Heart left ventricle (tissue), 16 donors: ENCODE measurements at regions not wholly inside any gene's neighbourhood (a gene's known extent, or its start where the extent isn't known, plus 50 kb on each side); places are given as distances from the start of the nearest gene placed in this dataset.

Experiments
- ATAC-seq, 4 donors: fragments of 200-7000 bp; cut with Tn5 transposase; one replicate each; pipeline ENCODE4 v1.9.1; 2020 to 2022; ENCODE audit warnings: moderate library complexity in 4 of 4, mild to moderate bottlenecking in 3 of 4, moderate number of reproducible peaks in 1 of 4
- DNase-seq, 5 donors: peaks; one replicate each; pipeline ENCODE4 v3.0.0-alpha.2; 2020
- H3K27ac ChIP-seq, 12 donors: fragments of 200-600 bp; sonication (generic) in 4 of 12; one replicate each; pipeline versions ENCODE4 v1.5.0 to v1.8.0; 2016 to 2022; ENCODE audit warnings: mild to moderate bottlenecking in 2 of 12
- H3K27me3 ChIP-seq, 9 donors: fragments of 200-600 bp; sonication (generic) in 2 of 9; one replicate each; pipeline versions ENCODE4 v1.5.1 to v1.8.0; 2016 to 2022; ENCODE audit warnings: mild to moderate bottlenecking in 3 of 9
- H3K36me3 ChIP-seq, 9 donors: fragments of 200-600 bp; sonication (generic) in 2 of 9; one replicate each; pipeline versions ENCODE4 v1.5.0 to v1.8.0; 2018 to 2022; ENCODE audit warnings: mild to moderate bottlenecking in 2 of 9
- H3K4me1 ChIP-seq, 12 donors: fragments of 200-600 bp; sonication (generic) in 4 of 12; one replicate each; pipeline versions ENCODE4 v1.5.0 to v1.8.0; 2016 to 2022; ENCODE audit warnings: mild to moderate bottlenecking in 3 of 12
- H3K4me3 ChIP-seq, 12 donors: fragments of 200-600 bp; sonication (generic) in 4 of 12; one replicate each; pipeline versions ENCODE4 v1.5.0 to v1.8.0; 2017 to 2022; ENCODE audit warnings: mild to moderate bottlenecking in 9 of 12, moderate library complexity in 4 of 12
- H3K9me3 ChIP-seq, 12 donors: fragments of 200-600 bp; sonication (generic) in 4 of 12; one replicate each; pipeline versions ENCODE4 v1.5.0 to v1.8.0; 2016 to 2022; ENCODE audit warnings: mild to moderate bottlenecking in 1 of 12
- POLR2A ChIP-seq, 2 donors: fragments of 450-650 bp; IDR thresholded peaks; one replicate each; pipeline ENCODE4 v1.6.1; 2017; ENCODE audit warnings: antibody characterized with exemption in 2 of 2, mild to moderate bottlenecking in 2 of 2, moderate library complexity in 2 of 2
- WGBS, 4 donors: extraction: QIAGEN DNeasy Blood & Tissue Kit in 2 of 4; methylation state at CpG; one replicate each; pipeline versions ENCODE4 v1.1.5 to v1.1.7; 2013 to 2018; 5-methylcytosine and 5-hydroxymethylcytosine counted together
- intact Hi-C, 10 donors: fragments of 100-400 bp; cut with DNase I; formaldehyde crosslinking; loops; one replicate each; pipeline versions ENCODE4 v1.11.1 to v1.14.2; 2022
- TF ChIP-seq, protein P1 (sequence below), 12 donors: fragments of 200-600 bp; sonication (generic) in 4 of 12; IDR thresholded peaks; one replicate each; pipeline versions ENCODE4 v1.5.0 to v1.8.0; 2018 to 2022; ENCODE audit warnings: antibody characterized with exemption in 12 of 12, mild to moderate bottlenecking in 5 of 12
- donor health status: ischemic (EF 13 %, LVEDD 7.1; RV severe dilation, severe dysfunction).
- donor health status: healthy with polysubstance abuse.
- donor health status: DM: no; HTN: yes; CAD: no.
- donor health status: DM: no; HTN: no; CAD: no.
- donor health status: ischemic (EF 25% LVEDD 6.9; RV normal size, moderate dysfunction).
- donor health status: ischemic (EF 25% LVEDD 5.7; RV mildly dilated, moderate dysfunction).
- donor health status: healthy.
- donor health status: DM: yes; HTN: yes; CAD: no.
- donor health status: ischemic (EF 35%, LVEDD 5.7; RV mildly dilated, moderate dysfunction).
- donor health status: nonischemic (EF 11% LVEDD 7.7; RV severe dilation, severe dysfunction).
- donor health status: DM: yes; HTN: yes; CAD: no.
- donor health status: PGD.
- donor health status: ischemic (EF 29% LVEDD 5.4; RV normal size, mild dysfunction).
- donor health status: nonischemic (EF 23%, LVEDD 6.1; RV moderate dilation, normal function).

DNA sequence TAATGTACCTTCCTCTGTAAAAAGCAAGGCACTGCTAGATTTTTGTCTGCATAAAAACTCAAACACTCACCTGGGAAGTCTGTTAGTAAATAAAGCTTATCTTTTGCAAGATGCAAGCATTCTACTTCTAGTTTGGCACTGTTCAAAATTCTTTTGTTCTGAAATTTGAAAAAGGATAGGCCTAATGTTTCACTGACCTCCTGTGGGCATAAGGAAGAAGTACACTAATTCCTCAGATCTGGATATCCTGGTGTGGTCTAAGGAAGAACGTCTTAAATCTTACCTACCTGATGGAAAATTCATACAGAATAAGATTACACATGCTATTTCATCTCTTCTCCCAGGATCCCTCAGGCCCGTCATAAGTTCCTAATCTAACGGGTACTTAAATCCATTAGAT, 93.5 kb upstream of the CAMK1G start:
- no peaks in the 10 kb centered on the region for H3K36me3 ChIP-seq
- 66 to 68% (median 67%) methylated on average over 3 of the region's 3 CpGs for WGBS, 4 donors
- H3K4me3 ChIP-seq: no peak overlapping the region
- ATAC-seq (no peak), DNase-seq (no peak)
- H3K4me1 ChIP-seq: no peaks in the 10 kb centered on the region
- H3K27me3 ChIP-seq: peaks cover 0 to 16% (median 0%) of the 10 kb centered on the region in 9 donors
- TF ChIP-seq, protein P1, sequence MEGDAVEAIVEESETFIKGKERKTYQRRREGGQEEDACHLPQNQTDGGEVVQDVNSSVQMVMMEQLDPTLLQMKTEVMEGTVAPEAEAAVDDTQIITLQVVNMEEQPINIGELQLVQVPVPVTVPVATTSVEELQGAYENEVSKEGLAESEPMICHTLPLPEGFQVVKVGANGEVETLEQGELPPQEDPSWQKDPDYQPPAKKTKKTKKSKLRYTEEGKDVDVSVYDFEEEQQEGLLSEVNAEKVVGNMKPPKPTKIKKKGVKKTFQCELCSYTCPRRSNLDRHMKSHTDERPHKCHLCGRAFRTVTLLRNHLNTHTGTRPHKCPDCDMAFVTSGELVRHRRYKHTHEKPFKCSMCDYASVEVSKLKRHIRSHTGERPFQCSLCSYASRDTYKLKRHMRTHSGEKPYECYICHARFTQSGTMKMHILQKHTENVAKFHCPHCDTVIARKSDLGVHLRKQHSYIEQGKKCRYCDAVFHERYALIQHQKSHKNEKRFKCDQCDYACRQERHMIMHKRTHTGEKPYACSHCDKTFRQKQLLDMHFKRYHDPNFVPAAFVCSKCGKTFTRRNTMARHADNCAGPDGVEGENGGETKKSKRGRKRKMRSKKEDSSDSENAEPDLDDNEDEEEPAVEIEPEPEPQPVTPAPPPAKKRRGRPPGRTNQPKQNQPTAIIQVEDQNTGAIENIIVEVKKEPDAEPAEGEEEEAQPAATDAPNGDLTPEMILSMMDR (IDR thresholded peaks at IDR 0.05): peak in 4 of 12 donors; percentile 5 to 18 (median 16)
- no peak for TF ChIP-seq POLR2A (IDR thresholded peaks at IDR 0.05)
- intact Hi-C loops: no loop called here
- no peak overlapping the region for H3K27ac ChIP-seq
- H3K9me3 ChIP-seq: peaks cover 0 to 4% (median 0%) of the 10 kb centered on the region in 12 donors

DNA sequence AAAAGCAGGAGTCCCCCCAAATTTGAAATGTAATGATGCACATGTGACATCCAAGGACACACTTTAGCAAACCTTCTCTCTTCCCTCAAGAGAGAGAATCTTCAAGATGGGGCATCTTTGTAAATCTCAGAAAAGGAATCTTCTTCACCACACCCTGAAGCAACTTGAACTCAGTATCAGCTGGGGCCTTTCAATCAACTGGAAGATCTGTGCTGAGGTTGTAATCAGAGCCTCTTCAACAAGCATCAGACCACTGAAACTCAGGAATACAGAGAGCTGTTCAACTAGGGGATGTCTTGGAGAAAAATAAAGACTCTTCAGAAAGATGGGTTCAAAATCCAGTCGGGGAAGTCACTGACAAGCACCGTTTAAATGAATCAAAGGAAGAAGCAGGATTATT, 92.5 kb upstream of the CAMK1G start:
- TF ChIP-seq, protein P1 (IDR thresholded peaks at IDR 0.05): no peak
- TF ChIP-seq POLR2A (IDR thresholded peaks at IDR 0.05): no peak
- 73 to 90% (median 80%) methylated on average over 2 of the region's 2 CpGs for WGBS, 4 donors
- no peaks in the 10 kb centered on the region for H3K4me1 ChIP-seq
- H3K4me3 ChIP-seq: no peak overlapping the region
- H3K9me3 ChIP-seq: peaks cover 0 to 14% (median 6%) of the 10 kb centered on the region in 12 donors
- ATAC-seq (no peak), DNase-seq (no peak)
- H3K27ac ChIP-seq: no peak overlapping the region
- H3K27me3 ChIP-seq: peaks cover 0 to 16% (median 0%) of the 10 kb centered on the region in 9 donors
- no peaks in the 10 kb centered on the region for H3K36me3 ChIP-seq
- intact Hi-C loops: no loop called here

DNA sequence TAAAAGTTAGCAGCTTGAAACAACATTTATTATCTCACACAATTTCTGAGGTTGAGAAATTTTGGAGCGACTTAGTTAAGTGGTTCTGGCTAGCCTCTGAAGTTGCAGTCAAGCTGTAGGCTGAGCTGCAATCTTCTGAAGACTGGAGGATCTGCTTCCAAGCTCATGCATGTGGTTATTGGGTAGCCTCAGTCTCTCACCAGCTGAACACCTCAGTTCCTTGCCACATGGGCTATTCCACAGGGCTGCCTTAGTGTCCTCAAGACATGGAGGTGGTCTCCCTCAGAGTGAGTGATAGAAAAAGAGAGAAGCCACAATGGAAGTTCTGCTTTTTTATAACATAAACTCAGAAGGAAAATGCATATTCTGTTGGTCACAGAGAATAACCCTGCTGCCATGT, 92.0 kb upstream of the CAMK1G start:
- ATAC-seq (no peak), DNase-seq (no peak)
- Histone ChIP-seq H3K4me1 (no peaks in the 10 kb centered on the region), H3K9me3 (peaks cover 0 to 18% (median 7%) of the 10 kb centered on the region in 12 donors), H3K27ac (no peak overlapping the region), H3K36me3 (no peaks in the 10 kb centered on the region), H3K4me3 (no peak overlapping the region), H3K27me3 (peaks cover 0 to 16% (median 0%) of the 10 kb centered on the region in 9 donors)
- no peak for TF ChIP-seq POLR2A (IDR thresholded peaks at IDR 0.05)
- TF ChIP-seq, protein P1 (IDR thresholded peaks at IDR 0.05): no peak
- 57 to 81% (median 68%) methylated on average over 1 of the region's 1 CpG for WGBS, 4 donors
- intact Hi-C loops: no loop called here

DNA sequence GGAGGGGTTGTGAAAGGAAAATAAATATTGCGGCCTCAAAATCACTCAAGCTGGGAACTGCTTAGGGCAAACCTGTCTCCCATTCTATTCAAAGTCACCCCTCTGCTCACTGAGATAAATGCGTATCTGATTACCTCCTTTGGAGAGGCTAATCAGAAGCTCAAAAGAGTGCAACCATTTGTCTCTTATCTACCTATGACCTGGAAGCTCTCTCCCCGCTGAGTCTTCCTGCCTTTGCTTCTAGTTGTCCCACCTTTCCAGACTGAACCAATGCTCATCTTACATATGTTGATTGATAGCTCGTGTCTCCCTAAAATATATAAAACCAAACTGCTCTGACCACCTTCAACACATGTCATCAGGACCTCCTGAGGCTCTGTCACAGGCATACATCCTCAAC, 91.6 kb upstream of the CAMK1G start:
- no peak for ATAC-seq
- H3K27ac ChIP-seq: no peak overlapping the region
- H3K9me3 ChIP-seq: peaks cover 0 to 21% (median 7%) of the 10 kb centered on the region in 12 donors
- TF ChIP-seq POLR2A (IDR thresholded peaks at IDR 0.05): no peak
- TF ChIP-seq, protein P1 (IDR thresholded peaks at IDR 0.05): no peak
- H3K4me1 ChIP-seq: no peaks in the 10 kb centered on the region
- no peaks in the 10 kb centered on the region for H3K36me3 ChIP-seq
- intact Hi-C loops: no loop called here
- 50 to 74% (median 69%) methylated on average over 4 of the region's 4 CpGs for WGBS, 4 donors
- DNase-seq: no peak
- H3K4me3 ChIP-seq: no peak overlapping the region
- H3K27me3 ChIP-seq: peaks cover 0 to 16% (median 0%) of the 10 kb centered on the region in 9 donors
